Stomach (tissue), 8 donors: ENCODE measurements at regions not wholly inside any gene's neighbourhood (a gene's known extent, or its start where the extent isn't known, plus 50 kb on each side); places are given as distances from the start of the nearest gene placed in this dataset.

Experiments
- DNase-seq, 2 donors: peaks; one replicate each; pipeline versions ENCODE4 v3.0.0 to v3.0.0-alpha.2; 2013 to 2019
- H3K27ac ChIP-seq, 5 donors: fragments of 200-600 bp in 4 of 5; sonication (generic) in 4 of 5; one replicate each; pipeline ENCODE4 v1.5.1; 2013 to 2019; ENCODE audit warnings: mild to moderate bottlenecking in 1 of 5, moderate library complexity in 1 of 5
- H3K27me3 ChIP-seq, 3 donors: fragments of 200-600 bp; sonication (generic); one replicate each; pipeline ENCODE4 v1.5.1; 2017 to 2019; ENCODE audit warnings: mixed run types in 1 of 3
- H3K36me3 ChIP-seq, 4 donors: fragments of 200-600 bp; sonication (generic); 1 replicate in 3 of 4; 2 replicates in 1 of 4; pipeline ENCODE4 v1.5.1; 2016 to 2019
- H3K4me1 ChIP-seq, 4 donors: fragments of 200-600 bp; sonication (generic); one replicate each; pipeline ENCODE4 v1.5.1; 2016 to 2019
- H3K4me3 ChIP-seq, 4 donors: fragments of 200-600 bp; sonication (generic) in 3 of 4; one replicate each; pipeline ENCODE4 v1.5.1; 2016 to 2019; ENCODE audit warnings: mild to moderate bottlenecking in 1 of 4
- H3K9me3 ChIP-seq, 4 donors: fragments of 200-600 bp; sonication (generic); one replicate each; pipeline ENCODE4 v1.5.1; 2016 to 2019
- EP300 ChIP-seq: sonication (generic); formaldehyde crosslinking; IDR thresholded peaks from one replicate; pipeline ENCODE4 v1.6.1; 2017; ENCODE audit warnings: antibody characterized with exemption
- POLR2A ChIP-seq, 4 donors: fragments of 450-650 bp; IDR thresholded peaks; one replicate each; pipeline ENCODE4 v1.6.1; 2016; ENCODE audit warnings: antibody characterized with exemption in 4 of 4, control low read depth in 2 of 4, mild to moderate bottlenecking in 1 of 4, moderate library complexity in 1 of 4
- POLR2AphosphoS5 ChIP-seq, 3 donors: sonication (generic); formaldehyde crosslinking; IDR thresholded peaks; one replicate each; pipeline ENCODE4 v1.6.1; 2016; ENCODE audit warnings: antibody characterized with exemption in 3 of 3
- WGBS, 5 donors: extraction: QIAGEN DNeasy Blood & Tissue Kit in 3 of 5; methylation state at CpG; one replicate each; pipeline versions ENCODE4 v1.1.5 to v1.1.7; 2013 to 2018; 5-methylcytosine and 5-hydroxymethylcytosine counted together
- intact Hi-C: fragments of 100-400 bp; cut with DNase I; formaldehyde crosslinking; loops from one replicate; pipeline ENCODE4 v1.15.1; 2023; ENCODE audit warnings: low total_unique reads
- TF ChIP-seq, protein P1 (sequence below), 7 experiments: fragments of 450-650 bp in 4 of 7; fragments of 200-600 bp in 3 of 7; sonication (generic) in 3 of 7; IDR thresholded peaks; one replicate each; pipeline ENCODE4 v1.5.1; 2016 to 2019; ENCODE audit warnings: antibody characterized with exemption in 7 of 7, control low read depth in 2 of 7, mild to moderate bottlenecking in 1 of 7
- donor health status: healthy with polysubstance abuse.
- donor health status: Bipolar disorder and iron deficiency.
- donor health status: healthy.

- Histone ChIP-seq H3K4me1 (no peaks in the 10 kb centered on the region), H3K9me3 (no peaks in the 10 kb centered on the region), H3K27ac (no peak overlapping the region), H3K27me3 (peaks cover 0 to 7% (median 0%) of the 10 kb centered on the region in 3 donors), H3K36me3 (no peaks in the 10 kb centered on the region), H3K4me3 (no peak overlapping the region)
- no peak for DNase-seq
- intact Hi-C loops, result no loop called here
- 79 to 92% (median 84%) methylated on average over 4 of the region's 4 CpGs for WGBS, 5 donors
- TF ChIP-seq EP300 (no peak), POLR2AphosphoS5 (IDR thresholded peaks at IDR 0.05) (no peak), POLR2A (IDR thresholded peaks at IDR 0.05) (no peak)
- TF ChIP-seq, protein P1, sequence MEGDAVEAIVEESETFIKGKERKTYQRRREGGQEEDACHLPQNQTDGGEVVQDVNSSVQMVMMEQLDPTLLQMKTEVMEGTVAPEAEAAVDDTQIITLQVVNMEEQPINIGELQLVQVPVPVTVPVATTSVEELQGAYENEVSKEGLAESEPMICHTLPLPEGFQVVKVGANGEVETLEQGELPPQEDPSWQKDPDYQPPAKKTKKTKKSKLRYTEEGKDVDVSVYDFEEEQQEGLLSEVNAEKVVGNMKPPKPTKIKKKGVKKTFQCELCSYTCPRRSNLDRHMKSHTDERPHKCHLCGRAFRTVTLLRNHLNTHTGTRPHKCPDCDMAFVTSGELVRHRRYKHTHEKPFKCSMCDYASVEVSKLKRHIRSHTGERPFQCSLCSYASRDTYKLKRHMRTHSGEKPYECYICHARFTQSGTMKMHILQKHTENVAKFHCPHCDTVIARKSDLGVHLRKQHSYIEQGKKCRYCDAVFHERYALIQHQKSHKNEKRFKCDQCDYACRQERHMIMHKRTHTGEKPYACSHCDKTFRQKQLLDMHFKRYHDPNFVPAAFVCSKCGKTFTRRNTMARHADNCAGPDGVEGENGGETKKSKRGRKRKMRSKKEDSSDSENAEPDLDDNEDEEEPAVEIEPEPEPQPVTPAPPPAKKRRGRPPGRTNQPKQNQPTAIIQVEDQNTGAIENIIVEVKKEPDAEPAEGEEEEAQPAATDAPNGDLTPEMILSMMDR (IDR thresholded peaks at IDR 0.05), result no peak
These were observed 54.3 kb upstream of the CREB3L1 start for GRCh38 chr11:46223252-46223513.

DNA sequence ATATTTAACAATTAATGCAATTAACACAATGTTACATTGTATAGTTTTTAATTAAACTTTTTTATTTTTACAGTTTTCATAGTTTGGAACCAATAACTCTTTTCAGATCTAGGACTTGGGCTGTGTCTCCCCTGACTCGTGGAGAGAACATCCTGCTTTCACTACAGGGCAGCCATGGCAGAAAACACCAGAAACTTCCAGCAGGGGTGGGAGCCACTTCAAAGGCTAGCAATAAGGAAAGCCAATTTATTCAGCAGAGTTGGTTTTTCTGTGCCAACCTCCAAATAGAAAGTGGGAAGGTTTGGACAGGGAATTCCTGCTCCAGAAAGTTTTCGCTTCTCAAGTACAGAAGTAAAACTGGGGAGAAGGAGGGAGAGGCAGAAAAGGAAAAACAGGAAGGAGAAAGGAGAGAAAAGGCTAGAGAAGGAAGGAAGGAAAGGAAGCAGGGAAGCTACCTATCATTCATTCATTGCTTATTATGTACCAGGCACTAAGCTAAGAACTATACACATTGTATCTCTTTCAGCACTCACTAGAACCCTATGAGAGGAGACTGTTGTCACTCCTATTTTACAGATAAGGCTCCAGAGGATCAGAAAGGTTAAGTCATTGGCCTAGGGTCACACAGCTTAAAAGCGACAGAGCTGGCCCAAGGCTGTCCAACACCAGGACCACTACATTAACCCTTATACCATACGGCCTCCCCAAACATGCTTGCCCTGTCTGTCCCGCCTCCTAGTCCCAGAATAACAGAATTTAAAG, 54.8 kb upstream of the CREB3L1 start:
- 63 to 79% (median 73%) methylated on average over 5 of the region's 5 CpGs for WGBS, 5 donors
- Histone ChIP-seq H3K4me3 (no peak overlapping the region), H3K4me1 (no peaks in the 10 kb centered on the region), H3K36me3 (no peaks in the 10 kb centered on the region), H3K27ac (no peak overlapping the region), H3K9me3 (no peaks in the 10 kb centered on the region), H3K27me3 (peaks cover 0 to 7% (median 0%) of the 10 kb centered on the region in 3 donors)
- intact Hi-C loops, result no loop called here
- DNase-seq, result no peak
- no peak for TF ChIP-seq EP300
- TF ChIP-seq POLR2A (IDR thresholded peaks at IDR 0.05), result no peak
- no peak for TF ChIP-seq POLR2AphosphoS5 (IDR thresholded peaks at IDR 0.05)
- TF ChIP-seq, protein P1 (IDR thresholded peaks at IDR 0.05), result no peak

GRCh38 chr11:46220313-46220712, 57.1 kb upstream of the CREB3L1 start:
- 79 to 91% (median 84%) methylated on average over 3 of the region's 3 CpGs for WGBS, 5 donors
- Histone ChIP-seq H3K9me3 (no peaks in the 10 kb centered on the region), H3K36me3 (no peaks in the 10 kb centered on the region), H3K4me1 (peaks cover 0 to 4% (median 0%) of the 10 kb centered on the region in 4 donors), H3K27me3 (peaks cover 0 to 7% (median 0%) of the 10 kb centered on the region in 3 donors), H3K4me3 (no peak overlapping the region), H3K27ac (no peak overlapping the region)
- intact Hi-C loops, result no loop called here
- no peak for DNase-seq
- TF ChIP-seq EP300, result no peak
- no peak for TF ChIP-seq POLR2A (IDR thresholded peaks at IDR 0.05)
- TF ChIP-seq, protein P1 (IDR thresholded peaks at IDR 0.05), result no peak
- TF ChIP-seq POLR2AphosphoS5 (IDR thresholded peaks at IDR 0.05), result no peak

GRCh38 chr11:46216765-46217089, 60.7 kb upstream of the CREB3L1 start:
- Histone ChIP-seq H3K4me1 (peaks cover 0 to 4% (median 0%) of the 10 kb centered on the region in 4 donors), H3K27me3 (peaks cover 0 to 7% (median 0%) of the 10 kb centered on the region in 3 donors), H3K36me3 (no peaks in the 10 kb centered on the region), H3K27ac (no peak overlapping the region), H3K9me3 (no peaks in the 10 kb centered on the region), H3K4me3 (peak overlapping the region in 2 of 4 donors; percentile 31 to 41)
- intact Hi-C loops, result no loop called here
- DNase-seq, result no peak
- 68 to 89% (median 76%) methylated on average over 6 of the region's 6 CpGs for WGBS, 5 donors
- TF ChIP-seq EP300 (no peak), POLR2A (IDR thresholded peaks at IDR 0.05) (no peak), POLR2AphosphoS5 (IDR thresholded peaks at IDR 0.05) (no peak)
- TF ChIP-seq, protein P1 (IDR thresholded peaks at IDR 0.05), result no peak
